ENCODE measurements at regions not wholly inside any gene's neighbourhood (a gene's known extent, or its start where the extent isn't known, plus 50 kb on each side); places are given as distances from the start of the nearest gene placed in this dataset.

DNA sequence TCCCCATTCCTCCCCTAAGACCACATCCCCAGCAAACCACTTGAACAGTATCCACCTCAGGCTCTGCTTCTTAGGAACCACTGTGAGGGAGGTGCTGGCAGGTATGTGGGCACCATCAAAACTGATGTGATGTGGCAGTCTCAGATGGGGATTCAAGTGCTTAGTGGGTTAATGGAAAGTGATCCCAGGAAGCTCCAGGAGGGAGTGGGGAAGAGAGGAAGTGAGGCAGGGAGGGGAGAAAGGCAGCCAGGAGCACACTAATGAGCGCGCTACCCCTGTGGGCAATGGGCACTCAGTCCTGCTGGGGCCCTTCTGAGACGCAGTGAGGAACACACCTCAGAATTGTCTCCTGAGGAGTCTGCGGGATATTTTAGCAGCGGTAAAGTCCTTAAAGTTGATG lies 263.1 kb upstream of the MOCS1 start:
- no peaks in the 10 kb centered on the region for H4K20me1 ChIP-seq (ENCODE audit: insufficient read depth, low read length)
- peaks cover 8% of the 10 kb centered on the region; the same call in 1 of the 2 replicates for H3K9me3 ChIP-seq (ENCODE audit: control insufficient read depth, insufficient read depth, low read length)
- H2AK5ac ChIP-seq (ENCODE audit: low read depth, low read length) = no peak overlapping the region
- no peak overlapping the region for H2BK20ac ChIP-seq (ENCODE audit: low read depth, low read length)
- H3K56ac ChIP-seq (ENCODE audit: extremely low read depth, insufficient read depth, low read length) = no peak overlapping the region
- H3K4me1 ChIP-seq (ENCODE audit: control insufficient read depth, insufficient read depth, low read length) = no peaks in the 10 kb centered on the region
- no peak overlapping the region for H3K4me3 ChIP-seq (ENCODE audit: insufficient read depth, low read depth, low read length)
- 40% methylated on average over 1 of the region's 5 CpGs; no CpG with 5 or more reads in 1 of the 2 experiments for WGBS, 2 experiments (ENCODE audit: extremely low coverage in 2 of 2, insufficient read length in 1 of 2)
- H3K9me1 ChIP-seq (ENCODE audit: insufficient read depth, low read length) = no peaks in the 10 kb centered on the region
- H3K4ac ChIP-seq (ENCODE audit: low read depth, low read length) = no peak overlapping the region
- no peak overlapping the region for H3K14ac ChIP-seq (replicated peaks; ENCODE audit: low read depth, low read length)
- no peak overlapping the region for H2AK9ac ChIP-seq (replicated peaks; ENCODE audit: low read depth, low read length, poor library complexity)
- no peak overlapping the region for H3K4me2 ChIP-seq (ENCODE audit: low read depth, low read length)
- ChIA-PET POLR2A (ENCODE audit: unreplicated experiment) (no interaction called here), CTCF (no interaction called here)
- in situ Hi-C loops (cut with MboI; ENCODE audit: low sequenced_read_pairs) (no loop called here), dilution Hi-C loops (cut with HindIII; ENCODE audit: low sequenced_read_pairs, unreplicated experiment) (no loop called here), intact Hi-C loops (cut with micrococcal nuclease) (no loop called here)
- no peak overlapping the region for H3K9ac ChIP-seq (ENCODE audit: low read depth, low read length)
- H2BK5ac ChIP-seq (ENCODE audit: low read depth, low read length, poor library complexity, severe bottlenecking) = no peak overlapping the region
- no peak overlapping the region for H4K8ac ChIP-seq (ENCODE audit: low read depth in 2 of 2, low read length in 2 of 2)
- DNase-seq (no peak), ATAC-seq (ENCODE audit: low read depth) (no peak)
- no peak overlapping the region for H3K27ac ChIP-seq (ENCODE audit: insufficient read depth, low read length)
- H2AFZ ChIP-seq (replicated peaks; ENCODE audit: low read length, poor library complexity) = no peak overlapping the region
- H4K91ac ChIP-seq (ENCODE audit: insufficient read depth, low read depth, low read length) = no peak overlapping the region
- no peaks in the 10 kb centered on the region for H3K79me1 ChIP-seq (ENCODE audit: low read depth in 1 of 2, low read length in 2 of 2)
- no peak overlapping the region for H3K18ac ChIP-seq (ENCODE audit: low read depth, low read length)
- H2BK120ac ChIP-seq (ENCODE audit: low read depth, low read length) = no peak overlapping the region
- H2BK15ac ChIP-seq (ENCODE audit: low read depth, low read length) = no peak overlapping the region
- H4K5ac ChIP-seq (ENCODE audit: low read depth, low read length) = no peak overlapping the region
- no TSS peak for BruUV-seq (replicated peaks)
- H3K23ac ChIP-seq (ENCODE audit: low read depth, low read length) = no peak overlapping the region
- H3K27me3 ChIP-seq (ENCODE audit: control insufficient read depth, insufficient read depth, low read length) = no peaks in the 10 kb centered on the region
- no peaks in the 10 kb centered on the region for H3K36me3 ChIP-seq (ENCODE audit: control insufficient read depth, insufficient read depth, low read length)
- no peak for TF ChIP-seq SMC3 (IDR thresholded peaks at IDR 0.05; ENCODE audit: low read depth, low read length)

All from IMR-90 (cell line).